Keratinocyte (primary cell): ENCODE measurements at regions not wholly inside any gene's neighbourhood (a gene's known extent, or its start where the extent isn't known, plus 50 kb on each side); places are given as distances from the start of the nearest gene placed in this dataset.
A peak's percentile ranks its signal among the peaks of the same experiment; 100 is the strongest.

Experiments
- DNase-seq: peaks from one replicate; pipeline ENCODE4 v3.0.0-alpha.2; 2011; ENCODE audit warnings: low read depth, missing footprints, low spot score
- FAIRE-seq: peaks from 2 replicates; lab custom pipeline; 2011; peaks lifted over from hg19 to GRCh38; lab: Jason Lieb, UNC
- H2AFZ ChIP-seq: 2 replicates; pipeline ENCODE4 v1.6.0; 2012; ENCODE audit warnings: low read length, control low read depth, inconsistent platforms; ENCODE audit not compliant: control insufficient read depth
- H3K27ac ChIP-seq: 2 replicates; pipeline ENCODE4 v1.5.1; 2011; ENCODE audit warnings: low read length; ENCODE audit not compliant: control insufficient read depth, insufficient read depth
- H3K27me3 ChIP-seq: 3 replicates; pipeline ENCODE4 v1.6.0; 2011; ENCODE audit warnings: low read length; ENCODE audit not compliant: control insufficient read depth, insufficient read depth; ENCODE audit errors: extremely low read depth
- H3K36me3 ChIP-seq, 2 experiments: 2 replicates in 1 of 2; 3 replicates in 1 of 2; pipeline ENCODE4 v1.5.1; 2011; ENCODE audit warnings: low read length in 2 of 2, mild to moderate bottlenecking in 1 of 2; ENCODE audit not compliant: control insufficient read depth in 2 of 2, insufficient read depth in 2 of 2; ENCODE audit errors: extremely low read depth in 1 of 2
- H3K4me1 ChIP-seq: 3 replicates; pipeline ENCODE4 v1.5.1; 2011; ENCODE audit warnings: low read length; ENCODE audit not compliant: control insufficient read depth, insufficient read depth; ENCODE audit errors: extremely low read depth
- H3K4me2 ChIP-seq: 3 replicates; pipeline ENCODE4 v1.6.0; 2011; ENCODE audit warnings: low read depth, low read length; ENCODE audit not compliant: control insufficient read depth, insufficient read depth; ENCODE audit errors: extremely low read depth
- H3K4me3 ChIP-seq, 3 experiments: fragments of 200-600 bp in 1 of 3; sonication (generic) in 1 of 3; 2 replicates in 2 of 3; 3 replicates in 1 of 3; pipeline ENCODE4 v1.5.1; 2011 to 2016; ENCODE audit warnings: low read length in 3 of 3, mild to moderate bottlenecking in 3 of 3, control low read depth in 2 of 3, inconsistent platforms in 1 of 3, low read depth in 1 of 3, mixed read lengths in 1 of 3, mixed run types in 1 of 3, moderate library complexity in 1 of 3; ENCODE audit not compliant: control insufficient read depth in 2 of 3, insufficient read depth in 2 of 3; ENCODE audit errors: extremely low read depth in 1 of 3
- H3K79me2 ChIP-seq: 2 replicates; pipeline ENCODE4 v1.6.0; 2012; ENCODE audit warnings: low read length; ENCODE audit not compliant: control insufficient read depth, insufficient read depth
- H3K9ac ChIP-seq: 3 replicates; pipeline ENCODE4 v1.6.0; 2011; ENCODE audit warnings: low read length; ENCODE audit not compliant: control insufficient read depth, insufficient read depth; ENCODE audit errors: extremely low read depth
- H3K9me1 ChIP-seq: 3 replicates; pipeline ENCODE4 v1.6.0; 2011; ENCODE audit warnings: low read length; ENCODE audit not compliant: control insufficient read depth, insufficient read depth; ENCODE audit errors: extremely low read depth
- H3K9me3 ChIP-seq: 2 replicates; pipeline ENCODE4 v1.5.1; 2012; ENCODE audit warnings: low read depth, low read length; ENCODE audit not compliant: control insufficient read depth
- H4K20me1 ChIP-seq: 3 replicates; pipeline ENCODE4 v1.6.0; 2011; ENCODE audit warnings: low read length; ENCODE audit not compliant: control insufficient read depth, insufficient read depth; ENCODE audit errors: extremely low read depth
- CTCF ChIP-seq, 3 experiments: IDR thresholded peaks in 1 of 3; conservative IDR thresholded peaks in 1 of 3; optimal IDR thresholded peaks in 1 of 3; 2 replicates in 2 of 3; 3 replicates in 1 of 3; pipeline versions ENCODE3 to v1.5.1; 2011; ENCODE audit warnings: low read length in 3 of 3, mild to moderate bottlenecking in 3 of 3, moderate library complexity in 2 of 3, control low read depth in 1 of 3, inconsistent platforms in 1 of 3; ENCODE audit not compliant: insufficient read depth in 2 of 3; ENCODE audit errors: extremely low read depth in 1 of 3
- EZH2 ChIP-seq: IDR thresholded peaks from one replicate; pipeline ENCODE4 v1.6.1; 2012; ENCODE audit warnings: inconsistent platforms, mild to moderate bottlenecking, low read length, moderate library complexity
- dilution Hi-C: fragments of 300-500 bp; cut with MboI; formaldehyde crosslinking; loops from one replicate; pipeline ENCODE4 v1.7.0; 2020; ENCODE audit warnings: low sequenced_read_pairs; ENCODE audit not compliant: extremely low pct_ligation_motif_present

GRCh38 chr14:85437148-85437547, 92.8 kb upstream of the FLRT2 start:
- TF ChIP-seq EZH2, result no peak
- no peak for TF ChIP-seq CTCF (optimal IDR thresholded peaks at IDR 0.05 in 1 of 3, IDR thresholded peaks at IDR 0.05 in 1 of 3, conservative IDR thresholded peaks at IDR 0.05 in 1 of 3; ENCODE audit: extremely low read depth in 1 of 3, insufficient read depth in 2 of 3, low read length in 3 of 3)
- Histone ChIP-seq H4K20me1 (no peaks in the 10 kb centered on the region), H3K9me1 (no peaks in the 10 kb centered on the region), H3K9me3 (no peaks in the 10 kb centered on the region), H3K4me1 (peaks cover 40% of the 10 kb centered on the region), H3K9ac (peak overlapping the region; percentile 39), H3K27ac (peak overlapping the region; percentile 74), H3K4me3 (no peak overlapping the region), H3K79me2 (no peaks in the 10 kb centered on the region), H3K4me2 (peak overlapping the region; percentile 7), H3K27me3 (no peaks in the 10 kb centered on the region), H3K36me3 (no peaks in the 10 kb centered on the region), H2AFZ (no peak overlapping the region)
- peak; percentile 99 for FAIRE-seq
- dilution Hi-C loops, result no loop called here
- peak; percentile 87 for DNase-seq

DNA sequence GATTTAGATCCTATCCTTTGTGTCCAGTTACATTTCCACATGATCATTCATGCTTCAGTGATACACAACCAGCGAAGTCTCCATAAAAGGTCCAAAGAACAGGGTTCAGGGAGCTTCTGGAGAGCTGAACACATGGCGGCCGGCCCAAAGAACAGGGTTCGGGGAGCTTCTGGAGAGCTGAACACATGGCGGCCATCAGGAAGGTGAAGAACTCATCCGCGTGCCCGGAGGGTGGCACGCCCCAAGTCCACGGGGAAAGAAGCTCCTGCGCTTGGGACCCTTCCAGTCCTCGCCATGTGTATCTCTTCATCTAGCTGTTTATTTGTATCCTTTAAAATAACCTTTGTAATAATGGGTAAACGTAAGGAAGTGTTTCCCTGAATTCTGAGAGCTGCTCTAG, 91.9 kb upstream of the FLRT2 start:
- H3K4me1 ChIP-seq, result peaks cover 43% of the 10 kb centered on the region
- dilution Hi-C loops, result no loop called here
- no peak overlapping the region for H3K4me3 ChIP-seq
- no peak for TF ChIP-seq CTCF (optimal IDR thresholded peaks at IDR 0.05 in 1 of 3, IDR thresholded peaks at IDR 0.05 in 1 of 3, conservative IDR thresholded peaks at IDR 0.05 in 1 of 3; ENCODE audit: extremely low read depth in 1 of 3, insufficient read depth in 2 of 3, low read length in 3 of 3)
- TF ChIP-seq EZH2, result no peak
- peak overlapping the region; percentile 18 for H2AFZ ChIP-seq
- FAIRE-seq (no peak), DNase-seq (no peak)
- no peaks in the 10 kb centered on the region for H3K79me2 ChIP-seq
- H3K4me2 ChIP-seq, result no peak overlapping the region
- peak overlapping the region; percentile 39 for H3K9ac ChIP-seq
- H3K9me1 ChIP-seq, result no peaks in the 10 kb centered on the region
- H4K20me1 ChIP-seq, result no peaks in the 10 kb centered on the region
- H3K27me3 ChIP-seq, result no peaks in the 10 kb centered on the region
- H3K9me3 ChIP-seq, result no peaks in the 10 kb centered on the region
- H3K27ac ChIP-seq, result peak overlapping the region; percentile 74
- no peaks in the 10 kb centered on the region for H3K36me3 ChIP-seq
